Gastrocnemius medialis (tissue), 4 donors: ENCODE measurements at regions not wholly inside any gene's neighbourhood (a gene's known extent, or its start where the extent isn't known, plus 50 kb on each side); places are given as distances from the start of the nearest gene placed in this dataset.

ENCODE experiments used
- CTCF ChIP-seq, 5 experiments: fragments of 450-650 bp in 3 of 5; fragments of 200-600 bp in 2 of 5; sonication (generic) in 2 of 5; IDR thresholded peaks in 4 of 5; conservative IDR thresholded peaks in 1 of 5; 1 replicate in 4 of 5; 2 replicates in 1 of 5; pipeline ENCODE4 v1.5.1; 2016 to 2019; ENCODE audit warnings: antibody characterized with exemption in 5 of 5, mild to moderate bottlenecking in 3 of 5, moderate library complexity in 3 of 5
- POLR2A ChIP-seq, 2 donors: fragments of 450-650 bp; IDR thresholded peaks; one replicate each; pipeline ENCODE4 v1.6.1; 2017; ENCODE audit warnings: antibody characterized with exemption in 2 of 2, mild to moderate bottlenecking in 2 of 2, moderate library complexity in 2 of 2

- no peak for TF ChIP-seq POLR2A (IDR thresholded peaks at IDR 0.05)
- TF ChIP-seq CTCF (IDR thresholded peaks at IDR 0.05 in 4 of 5, conservative IDR thresholded peaks at IDR 0.05 in 1 of 5), result no peak
These were observed 650.3 kb upstream of the ADARB2 start for GRCh38 chr10:2387672-2388071.
